GOT3 (cell line): ENCODE measurements at regions not wholly inside any gene's neighbourhood (a gene's known extent, or its start where the extent isn't known, plus 50 kb on each side); places are given as distances from the start of the nearest gene placed in this dataset.
"Not testable (repeated sequence)": the region's sequence is repeated elsewhere in the genome, so short reads cannot be mapped to it uniquely, and the experiment has no call there.

ENCODE experiments used
- DNase-seq: peaks from one replicate; lab custom pipeline; 2025; ENCODE audit warnings: mixed read lengths; lab: John Stamatoyannopoulos, UW

DNA sequence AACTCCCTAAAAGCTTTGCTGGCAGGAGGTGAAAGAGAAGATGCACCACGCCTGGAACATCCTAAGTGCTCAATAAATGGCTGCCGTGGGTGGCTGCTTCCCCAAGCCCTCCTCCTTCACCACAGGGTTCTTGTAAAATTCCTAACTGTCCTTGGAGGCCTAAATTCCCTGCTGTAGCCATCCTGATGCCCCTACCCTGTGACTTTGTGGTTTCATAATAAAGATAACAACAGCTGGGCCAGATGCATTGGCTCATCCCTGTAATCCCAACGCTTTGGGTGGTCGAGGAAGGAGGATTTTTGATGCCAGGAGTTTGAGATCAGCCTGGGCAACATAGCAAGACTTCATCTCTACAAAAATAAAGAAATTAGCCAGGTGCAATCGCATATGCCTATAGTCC, 341.8 kb downstream of the ANKRD30A start:
- DNase-seq: no peak

GRCh38 chr10:37456456-37456855, 331.1 kb downstream of the ANKRD30A start:
- no peak for DNase-seq

DNA sequence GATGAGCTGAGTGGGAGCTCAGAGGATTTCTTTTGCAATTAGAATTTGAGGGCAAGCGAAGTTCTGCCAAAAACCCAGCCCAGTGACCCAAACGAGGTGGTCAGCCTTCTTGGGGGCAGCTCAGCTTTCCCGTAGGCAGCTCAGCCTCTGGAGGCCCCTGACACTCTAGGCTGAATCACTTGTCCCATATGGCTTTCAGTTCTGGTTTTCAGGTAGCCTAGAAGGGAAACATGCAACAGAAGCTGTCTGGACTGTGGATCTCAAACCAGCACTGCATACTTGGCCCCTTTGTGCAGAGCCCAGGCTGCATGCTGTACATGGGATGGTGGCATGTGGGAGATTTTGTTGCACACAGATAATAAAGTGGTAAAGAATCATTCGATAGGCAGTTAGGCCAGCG, 322.8 kb downstream of the ANKRD30A start:
- DNase-seq: no peak

- DNase-seq: no peak
These were observed 317.5 kb downstream of the ANKRD30A start for GRCh38 chr10:37442882-37443281.

DNA sequence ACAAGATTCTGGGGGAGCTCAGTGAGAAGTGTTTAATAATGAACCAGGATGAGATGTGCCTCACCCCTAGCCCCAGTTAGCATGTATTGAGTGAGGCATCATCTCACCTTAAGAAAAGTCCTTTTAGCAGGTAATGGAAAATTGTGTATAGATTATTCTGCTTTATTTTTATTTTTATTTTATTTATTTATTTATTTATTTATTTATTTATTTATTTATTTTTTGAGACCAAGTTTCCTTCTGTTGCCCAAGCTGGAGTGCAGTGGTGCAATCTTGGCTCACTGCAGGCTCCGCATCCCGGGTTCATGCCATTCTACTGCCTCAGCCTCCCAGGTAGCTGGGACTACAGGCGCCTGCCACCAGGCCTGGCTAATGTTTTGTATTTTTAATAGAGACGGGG, 315.8 kb downstream of the ANKRD30A start:
- not testable (repeated sequence) for DNase-seq

- DNase-seq: no peak
These were observed 314.4 kb downstream of the ANKRD30A start for GRCh38 chr10:37439826-37440225.

DNA sequence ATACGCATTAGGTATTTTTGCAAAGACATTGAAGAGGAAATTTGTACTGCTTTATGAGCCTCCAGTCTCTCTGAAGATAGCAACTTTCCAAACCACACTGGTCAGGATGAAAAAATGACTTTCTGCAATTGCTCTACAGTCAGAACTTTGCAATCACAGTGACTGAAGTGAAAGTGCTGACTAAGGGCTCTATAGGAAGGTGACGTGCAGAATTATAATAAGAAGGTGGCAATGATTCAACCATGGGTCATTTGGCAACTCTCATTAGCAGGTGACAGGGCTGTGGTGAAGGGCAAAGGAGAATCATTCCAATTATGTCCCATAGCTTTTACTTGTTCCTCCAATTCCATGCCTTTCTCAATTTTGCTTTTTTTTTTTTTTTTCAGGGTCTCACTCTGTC, 311.0 kb downstream of the ANKRD30A start:
- DNase-seq: no peak

DNA sequence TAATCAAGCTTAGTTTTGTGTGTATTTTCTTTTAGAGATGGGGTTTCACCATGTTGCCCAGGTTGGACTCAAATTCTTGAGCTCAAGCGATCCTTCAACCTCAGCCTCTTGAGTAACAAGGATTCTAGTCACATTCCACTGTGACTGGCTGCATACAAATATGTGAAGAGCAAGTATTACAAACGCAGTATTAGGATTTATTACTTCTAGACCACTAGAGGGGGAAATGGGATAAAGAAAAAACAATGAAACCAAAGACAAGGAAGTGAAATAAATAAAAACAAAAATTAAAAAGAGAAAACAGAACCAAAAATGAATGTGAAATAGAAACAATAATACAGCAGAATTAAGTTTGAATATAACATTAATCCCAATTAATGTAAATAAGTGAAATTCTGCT, 308.7 kb downstream of the ANKRD30A start:
- no peak for DNase-seq
